Natural killer cell (primary cell): ENCODE measurements at regions not wholly inside any gene's neighbourhood (a gene's known extent, or its start where the extent isn't known, plus 50 kb on each side); places are given as distances from the start of the nearest gene placed in this dataset.
A peak's percentile ranks its signal among the peaks of the same experiment; 100 is the strongest.

Source experiments
- ATAC-seq, 3 donors: fragments of 150-1000 bp in 2 of 3; fragments of 200-7000 bp in 1 of 3; cut with Tn5 transposase; 1 replicate in 1 of 3; 2 replicates in 2 of 3; pipeline ENCODE4 v1.10.0; 2021; ENCODE audit warnings: mild to moderate bottlenecking in 2 of 3, moderate library complexity in 2 of 3
- DNase-seq, 2 donors: peaks; one replicate each; pipeline versions ENCODE4 v3.0.0 to v3.0.0-alpha.2; 2013 to 2021; ENCODE audit warnings: mixed read lengths in 1 of 2
- H3K27ac ChIP-seq: one replicate; pipeline ENCODE4 v1.5.1; 2013; ENCODE audit warnings: mild to moderate bottlenecking, low read length
- H3K27me3 ChIP-seq: one replicate; pipeline ENCODE4 v1.6.1; 2013; ENCODE audit warnings: low read length; ENCODE audit not compliant: control insufficient read depth, insufficient read depth
- H3K36me3 ChIP-seq: one replicate; pipeline ENCODE4 v1.6.1; 2013; ENCODE audit warnings: low read length; ENCODE audit not compliant: control insufficient read depth, insufficient read depth
- H3K4me1 ChIP-seq: one replicate; pipeline ENCODE4 v1.6.1; 2013; ENCODE audit warnings: low read length; ENCODE audit not compliant: control insufficient read depth, insufficient read depth
- H3K4me3 ChIP-seq: one replicate; pipeline ENCODE4 v1.5.1; 2013; ENCODE audit warnings: low read length
- H3K9me3 ChIP-seq: one replicate; pipeline ENCODE4 v1.6.1; 2013; ENCODE audit warnings: low read length; ENCODE audit not compliant: control insufficient read depth, insufficient read depth
- H3K27ac Mint-ChIP-seq, 2 donors: one replicate each; pipeline ENCODE4 v1.8.0; 2022; ENCODE audit warnings: mild to moderate bottlenecking in 2 of 2, mixed read lengths in 2 of 2, moderate library complexity in 1 of 2
- H3K27me3 Mint-ChIP-seq, 2 donors: one replicate each; pipeline ENCODE4 v1.8.0; 2022; ENCODE audit warnings: low read depth in 2 of 2, mixed read lengths in 2 of 2
- H3K36me3 Mint-ChIP-seq: one replicate; pipeline ENCODE4 v1.8.0; 2022; ENCODE audit warnings: mixed read lengths
- H3K4me1 Mint-ChIP-seq, 2 donors: one replicate each; pipeline ENCODE4 v1.8.0; 2022; ENCODE audit warnings: mixed read lengths in 2 of 2
- H3K4me3 Mint-ChIP-seq: one replicate; pipeline ENCODE4 v1.8.0; 2022; ENCODE audit warnings: mild to moderate bottlenecking, moderate library complexity, mixed read lengths
- H3K9me3 Mint-ChIP-seq, 2 donors: one replicate each; pipeline ENCODE4 v1.8.0; 2022; ENCODE audit warnings: mixed read lengths in 2 of 2
- WGBS: methylation state at CpG from one replicate; pipeline ENCODE4 v1.1.7; 2013; ENCODE audit warnings: missing lambda C conversion rate; ENCODE audit not compliant: insufficient coverage; 5-methylcytosine and 5-hydroxymethylcytosine counted together
- intact Hi-C: fragments of 100-400 bp; cut with micrococcal nuclease; formaldehyde crosslinking; loops from one replicate; pipeline ENCODE4 v1.14.2; 2022
- TF ChIP-seq, protein P1 (sequence below): fragments of 200-600 bp; IDR thresholded peaks from one replicate; pipeline ENCODE4 v1.8.0; 2022; ENCODE audit warnings: antibody characterized with exemption

GRCh38 chr7:32357535-32358277 is 132.5 kb downstream of the LSM5 start:
- H3K27me3 ChIP-seq: no peaks in the 10 kb centered on the region
- WGBS: 45% methylated on average over 8 of the region's 8 CpGs
- TF ChIP-seq, protein P1, sequence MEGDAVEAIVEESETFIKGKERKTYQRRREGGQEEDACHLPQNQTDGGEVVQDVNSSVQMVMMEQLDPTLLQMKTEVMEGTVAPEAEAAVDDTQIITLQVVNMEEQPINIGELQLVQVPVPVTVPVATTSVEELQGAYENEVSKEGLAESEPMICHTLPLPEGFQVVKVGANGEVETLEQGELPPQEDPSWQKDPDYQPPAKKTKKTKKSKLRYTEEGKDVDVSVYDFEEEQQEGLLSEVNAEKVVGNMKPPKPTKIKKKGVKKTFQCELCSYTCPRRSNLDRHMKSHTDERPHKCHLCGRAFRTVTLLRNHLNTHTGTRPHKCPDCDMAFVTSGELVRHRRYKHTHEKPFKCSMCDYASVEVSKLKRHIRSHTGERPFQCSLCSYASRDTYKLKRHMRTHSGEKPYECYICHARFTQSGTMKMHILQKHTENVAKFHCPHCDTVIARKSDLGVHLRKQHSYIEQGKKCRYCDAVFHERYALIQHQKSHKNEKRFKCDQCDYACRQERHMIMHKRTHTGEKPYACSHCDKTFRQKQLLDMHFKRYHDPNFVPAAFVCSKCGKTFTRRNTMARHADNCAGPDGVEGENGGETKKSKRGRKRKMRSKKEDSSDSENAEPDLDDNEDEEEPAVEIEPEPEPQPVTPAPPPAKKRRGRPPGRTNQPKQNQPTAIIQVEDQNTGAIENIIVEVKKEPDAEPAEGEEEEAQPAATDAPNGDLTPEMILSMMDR: no peak
- H3K4me1 ChIP-seq: no peaks in the 10 kb centered on the region
- H3K9me3 Mint-ChIP-seq: no peaks in the 10 kb centered on the region
- intact Hi-C loops: no loop called here
- H3K36me3 Mint-ChIP-seq: no peaks in the 10 kb centered on the region
- no peak for ATAC-seq
- H3K36me3 ChIP-seq: no peaks in the 10 kb centered on the region
- no peak overlapping the region for H3K27ac ChIP-seq
- DNase-seq: no peak
- peaks cover 11 to 14% of the 10 kb centered on the region in 2 donors for H3K27me3 Mint-ChIP-seq
- no peak overlapping the region for H3K4me3 ChIP-seq
- no peaks in the 10 kb centered on the region for H3K9me3 ChIP-seq
- H3K27ac Mint-ChIP-seq: no peak overlapping the region
- H3K4me1 Mint-ChIP-seq: no peaks in the 10 kb centered on the region
- no peak overlapping the region for H3K4me3 Mint-ChIP-seq

GRCh38 chr7:32347244-32347828 is 142.8 kb downstream of the LSM5 start:
- peak in 1 of 2 donors; percentile 24 for DNase-seq

DNA sequence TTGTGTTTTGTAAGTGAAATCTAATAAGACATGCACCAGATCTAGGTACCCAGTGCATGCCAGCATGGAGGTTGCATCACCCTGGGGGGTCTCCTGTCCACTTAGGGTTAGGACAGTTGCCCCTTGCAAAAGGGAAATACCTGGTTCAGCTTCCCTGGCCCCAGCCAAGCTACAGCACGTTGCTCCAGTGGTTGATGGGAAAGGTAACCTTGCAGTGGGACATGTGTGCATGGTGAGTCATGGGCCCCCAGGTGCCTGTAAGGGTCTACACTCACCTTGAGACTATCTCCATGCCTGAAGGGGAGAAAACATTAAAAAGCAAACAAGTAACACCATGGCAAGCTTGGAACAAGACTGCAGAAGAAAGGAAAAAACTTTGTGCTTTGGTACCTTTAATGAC is 143.9 kb downstream of the LSM5 start:
- Mint-ChIP-seq H3K36me3 (no peaks in the 10 kb centered on the region), H3K4me3 (no peak overlapping the region), H3K4me1 (no peaks in the 10 kb centered on the region), H3K9me3 (no peaks in the 10 kb centered on the region), H3K27me3 (peaks cover 0 to 2% of the 10 kb centered on the region in 2 donors), H3K27ac (no peak overlapping the region)
- Histone ChIP-seq H3K4me1 (no peaks in the 10 kb centered on the region), H3K4me3 (no peak overlapping the region), H3K27me3 (no peaks in the 10 kb centered on the region), H3K27ac (no peak overlapping the region), H3K9me3 (no peaks in the 10 kb centered on the region), H3K36me3 (no peaks in the 10 kb centered on the region)
- ATAC-seq (no peak), DNase-seq (no peak)
- intact Hi-C loops: loop anchor here (2.0 to 10.0 kb wide), 2 partner anchors 601 to 1211 kb away; no protein-coding TSS in a partner anchor
- TF ChIP-seq, protein P1: no peak
- 73% methylated on average over 1 of the region's 1 CpG for WGBS

More at GRCh38 chr7:32347244-32347828, 142.8 kb downstream of the LSM5 start:
- peak in 1 of 3 donors; percentile 39 for ATAC-seq
- H3K27me3 Mint-ChIP-seq: peaks cover 0 to 2% of the 10 kb centered on the region in 2 donors
- H3K4me3 Mint-ChIP-seq: no peak overlapping the region
- no peaks in the 10 kb centered on the region for H3K36me3 ChIP-seq
- no peaks in the 10 kb centered on the region for H3K27me3 ChIP-seq
- H3K9me3 ChIP-seq: no peaks in the 10 kb centered on the region
- H3K4me3 ChIP-seq: no peak overlapping the region
- WGBS: 83% methylated on average over 2 of the region's 2 CpGs
- no peak overlapping the region for H3K27ac Mint-ChIP-seq
- TF ChIP-seq, protein P1: peak; percentile 82
- H3K27ac ChIP-seq: no peak overlapping the region
- no peaks in the 10 kb centered on the region for H3K9me3 Mint-ChIP-seq
- no peaks in the 10 kb centered on the region for H3K36me3 Mint-ChIP-seq
- H3K4me1 Mint-ChIP-seq: no peaks in the 10 kb centered on the region
- no peaks in the 10 kb centered on the region for H3K4me1 ChIP-seq
- intact Hi-C loops: loop anchor here (2.0 to 10.0 kb wide), 2 partner anchors 603 to 1213 kb away; no protein-coding TSS in a partner anchor
